ENCODE measurements at regions not wholly inside any gene's neighbourhood (a gene's known extent, or its start where the extent isn't known, plus 50 kb on each side); places are given as distances from the start of the nearest gene placed in this dataset.

GRCh38 chr11:92380882-92381281 lies 156.3 kb downstream of the FAT3 start:
- DNase-seq, result no peak
- ChIA-PET CTCF (no interaction called here), POLR2A (no interaction called here)
- H3K36me3 Mint-ChIP-seq (ENCODE audit: low read depth), result no peaks in the 10 kb centered on the region
- H3K27me3 Mint-ChIP-seq, result no peaks in the 10 kb centered on the region
- no peak overlapping the region for H3K27ac Mint-ChIP-seq
- H3K9me3 Mint-ChIP-seq, result no peaks in the 10 kb centered on the region
- no peak overlapping the region for H3K4me3 Mint-ChIP-seq
- no peaks in the 10 kb centered on the region for H3K4me1 Mint-ChIP-seq

- ChIA-PET CTCF (no interaction called here), POLR2A (no interaction called here)
- no peak for DNase-seq
- Mint-ChIP-seq H3K9me3 (no peaks in the 10 kb centered on the region), H3K27ac (no peak overlapping the region), H3K36me3 (ENCODE audit: low read depth) (no peaks in the 10 kb centered on the region), H3K4me1 (no peaks in the 10 kb centered on the region), H3K4me3 (no peak overlapping the region), H3K27me3 (no peaks in the 10 kb centered on the region)
Observed at GRCh38 chr11:92382311-92382710, 157.7 kb downstream of the FAT3 start.

- H3K9me3 Mint-ChIP-seq, result no peaks in the 10 kb centered on the region
Observed at GRCh38 chr11:92383430-92383829, 158.8 kb downstream of the FAT3 start.

GRCh38 chr11:92384358-92384757 lies 159.7 kb downstream of the FAT3 start:
- ChIA-PET POLR2A (no interaction called here), CTCF (no interaction called here)

More at GRCh38 chr11:92383430-92383829, 158.8 kb downstream of the FAT3 start:
- CTCF ChIA-PET, result no interaction called here
- no peaks in the 10 kb centered on the region for H3K27me3 Mint-ChIP-seq
- no peak overlapping the region for H3K27ac Mint-ChIP-seq
- H3K36me3 Mint-ChIP-seq (ENCODE audit: low read depth), result no peaks in the 10 kb centered on the region
- H3K4me3 Mint-ChIP-seq, result no peak overlapping the region
- DNase-seq, result no peak
- POLR2A ChIA-PET, result no interaction called here
- no peaks in the 10 kb centered on the region for H3K4me1 Mint-ChIP-seq

GRCh38 chr11:92384802-92385201 lies 160.2 kb downstream of the FAT3 start:
- ChIA-PET POLR2A (no interaction called here), CTCF (no interaction called here)
- Mint-ChIP-seq H3K27me3 (no peaks in the 10 kb centered on the region), H3K9me3 (no peaks in the 10 kb centered on the region), H3K36me3 (ENCODE audit: low read depth) (no peaks in the 10 kb centered on the region), H3K27ac (no peak overlapping the region), H3K4me1 (no peaks in the 10 kb centered on the region), H3K4me3 (no peak overlapping the region)
- DNase-seq, result no peak

More at GRCh38 chr11:92384358-92384757, 159.7 kb downstream of the FAT3 start:
- Mint-ChIP-seq H3K36me3 (ENCODE audit: low read depth) (no peaks in the 10 kb centered on the region), H3K27ac (no peak overlapping the region), H3K9me3 (no peaks in the 10 kb centered on the region), H3K4me1 (no peaks in the 10 kb centered on the region), H3K4me3 (no peak overlapping the region), H3K27me3 (no peaks in the 10 kb centered on the region)
- no peak for DNase-seq

- no peaks in the 10 kb centered on the region for H3K27me3 Mint-ChIP-seq
- CTCF ChIA-PET, result no interaction called here
Observed at GRCh38 chr11:92386577-92386976, 162.0 kb downstream of the FAT3 start.

GRCh38 chr11:92387859-92388258 lies 163.2 kb downstream of the FAT3 start:
- Mint-ChIP-seq H3K27ac (no peak overlapping the region), H3K9me3 (peaks cover 2% of the 10 kb centered on the region), H3K36me3 (ENCODE audit: low read depth) (no peaks in the 10 kb centered on the region), H3K4me3 (no peak overlapping the region), H3K27me3 (no peaks in the 10 kb centered on the region), H3K4me1 (no peaks in the 10 kb centered on the region)
- POLR2A ChIA-PET, result no interaction called here
- DNase-seq, result no peak
- CTCF ChIA-PET, result no interaction called here

More at GRCh38 chr11:92386577-92386976, 162.0 kb downstream of the FAT3 start:
- no peak for DNase-seq
- H3K9me3 Mint-ChIP-seq, result no peaks in the 10 kb centered on the region
- H3K4me3 Mint-ChIP-seq, result no peak overlapping the region
- H3K27ac Mint-ChIP-seq, result no peak overlapping the region
- POLR2A ChIA-PET, result no interaction called here
- no peaks in the 10 kb centered on the region for H3K4me1 Mint-ChIP-seq
- no peaks in the 10 kb centered on the region for H3K36me3 Mint-ChIP-seq (ENCODE audit: low read depth)

- no peaks in the 10 kb centered on the region for H3K4me1 Mint-ChIP-seq
- H3K27ac Mint-ChIP-seq, result no peak overlapping the region
- H3K27me3 Mint-ChIP-seq, result no peaks in the 10 kb centered on the region
- DNase-seq, result no peak
- H3K9me3 Mint-ChIP-seq, result peaks cover 3% of the 10 kb centered on the region
- H3K36me3 Mint-ChIP-seq (ENCODE audit: low read depth), result no peaks in the 10 kb centered on the region
- POLR2A ChIA-PET, result no interaction called here
- no peak overlapping the region for H3K4me3 Mint-ChIP-seq
- CTCF ChIA-PET, result no interaction called here
Observed at GRCh38 chr11:92388380-92388779, 163.8 kb downstream of the FAT3 start.

GRCh38 chr11:92390783-92391182 lies 166.2 kb downstream of the FAT3 start:
- DNase-seq, result no peak
- CTCF ChIA-PET, result no interaction called here
- Mint-ChIP-seq H3K36me3 (ENCODE audit: low read depth) (no peaks in the 10 kb centered on the region), H3K4me1 (no peaks in the 10 kb centered on the region), H3K27me3 (no peaks in the 10 kb centered on the region), H3K9me3 (peaks cover 3% of the 10 kb centered on the region), H3K27ac (no peak overlapping the region), H3K4me3 (no peak overlapping the region)
- POLR2A ChIA-PET, result no interaction called here

GRCh38 chr11:92391364-92391763 lies 166.7 kb downstream of the FAT3 start:
- H3K27me3 Mint-ChIP-seq, result no peaks in the 10 kb centered on the region
- H3K4me3 Mint-ChIP-seq, result no peak overlapping the region
- peaks cover 3% of the 10 kb centered on the region for H3K9me3 Mint-ChIP-seq
- no peaks in the 10 kb centered on the region for H3K36me3 Mint-ChIP-seq (ENCODE audit: low read depth)
- no peak overlapping the region for H3K27ac Mint-ChIP-seq
- POLR2A ChIA-PET, result no interaction called here
- H3K4me1 Mint-ChIP-seq, result no peaks in the 10 kb centered on the region
- DNase-seq, result no peak
- CTCF ChIA-PET, result no interaction called here

- H3K4me3 Mint-ChIP-seq, result no peak overlapping the region
- ChIA-PET POLR2A (no interaction called here), CTCF (no interaction called here)
- DNase-seq, result no peak
- no peaks in the 10 kb centered on the region for H3K27me3 Mint-ChIP-seq
- H3K4me1 Mint-ChIP-seq, result no peaks in the 10 kb centered on the region
- H3K9me3 Mint-ChIP-seq, result peaks cover 3% of the 10 kb centered on the region
- no peak overlapping the region for H3K27ac Mint-ChIP-seq
- H3K36me3 Mint-ChIP-seq (ENCODE audit: low read depth), result no peaks in the 10 kb centered on the region
Observed at GRCh38 chr11:92391808-92392207, 167.2 kb downstream of the FAT3 start.

GRCh38 chr11:92393218-92393617 lies 168.6 kb downstream of the FAT3 start:
- Mint-ChIP-seq H3K27me3 (no peaks in the 10 kb centered on the region), H3K27ac (no peak overlapping the region), H3K4me1 (no peaks in the 10 kb centered on the region), H3K9me3 (peaks cover 3% of the 10 kb centered on the region), H3K4me3 (no peak overlapping the region), H3K36me3 (ENCODE audit: low read depth) (no peaks in the 10 kb centered on the region)
- no peak for DNase-seq
- POLR2A ChIA-PET, result no interaction called here
- CTCF ChIA-PET, result no interaction called here

GRCh38 chr11:92396133-92396532 lies 171.5 kb downstream of the FAT3 start:
- H3K4me1 Mint-ChIP-seq, result no peaks in the 10 kb centered on the region
- ChIA-PET POLR2A (no interaction called here), CTCF (no interaction called here)
- no peaks in the 10 kb centered on the region for H3K27me3 Mint-ChIP-seq
- no peak overlapping the region for H3K27ac Mint-ChIP-seq
- no peak overlapping the region for H3K4me3 Mint-ChIP-seq
- no peak for DNase-seq
- no peaks in the 10 kb centered on the region for H3K36me3 Mint-ChIP-seq (ENCODE audit: low read depth)
- H3K9me3 Mint-ChIP-seq, result peaks cover 3% of the 10 kb centered on the region

GRCh38 chr11:92397221-92397755 lies 172.7 kb downstream of the FAT3 start:
- Mint-ChIP-seq H3K27ac (no peak overlapping the region), H3K9me3 (peaks cover 3% of the 10 kb centered on the region), H3K4me3 (no peak overlapping the region), H3K36me3 (ENCODE audit: low read depth) (no peaks in the 10 kb centered on the region), H3K27me3 (no peaks in the 10 kb centered on the region), H3K4me1 (no peaks in the 10 kb centered on the region)
- ChIA-PET POLR2A (no interaction called here), CTCF (no interaction called here)
- DNase-seq, result no peak

- Mint-ChIP-seq H3K36me3 (ENCODE audit: low read depth) (no peaks in the 10 kb centered on the region), H3K4me3 (no peak overlapping the region), H3K9me3 (no peaks in the 10 kb centered on the region), H3K27me3 (no peaks in the 10 kb centered on the region), H3K4me1 (no peaks in the 10 kb centered on the region), H3K27ac (no peak overlapping the region)
- ChIA-PET POLR2A (no interaction called here), CTCF (no interaction called here)
- DNase-seq, result no peak
Observed at GRCh38 chr11:92399705-92400104, 175.1 kb downstream of the FAT3 start.
